ENCODE measurements at regions not wholly inside any gene's neighbourhood (a gene's known extent, or its start where the extent isn't known, plus 50 kb on each side); places are given as distances from the start of the nearest gene placed in this dataset.

DNA sequence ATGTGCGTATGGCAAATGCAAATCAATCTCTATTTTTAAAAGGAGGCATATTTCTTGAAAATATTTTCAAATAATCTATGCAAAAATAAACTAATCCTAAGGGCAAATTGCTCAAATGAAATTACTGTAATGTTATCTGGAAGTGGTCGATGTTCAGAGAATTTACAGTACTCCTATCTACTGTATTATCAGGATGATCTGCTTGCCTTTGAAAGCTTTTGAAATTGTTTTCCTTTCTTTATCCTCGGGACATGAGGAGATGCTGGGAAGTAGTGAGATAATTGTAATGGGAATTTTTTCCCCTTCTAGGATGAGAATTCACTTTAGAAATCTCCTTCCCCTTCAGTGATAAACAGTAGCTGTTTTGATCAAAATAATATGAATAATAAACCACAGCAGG, 577.2 kb upstream of the MIR17HG start:
- TF ChIP-seq, protein P1, sequence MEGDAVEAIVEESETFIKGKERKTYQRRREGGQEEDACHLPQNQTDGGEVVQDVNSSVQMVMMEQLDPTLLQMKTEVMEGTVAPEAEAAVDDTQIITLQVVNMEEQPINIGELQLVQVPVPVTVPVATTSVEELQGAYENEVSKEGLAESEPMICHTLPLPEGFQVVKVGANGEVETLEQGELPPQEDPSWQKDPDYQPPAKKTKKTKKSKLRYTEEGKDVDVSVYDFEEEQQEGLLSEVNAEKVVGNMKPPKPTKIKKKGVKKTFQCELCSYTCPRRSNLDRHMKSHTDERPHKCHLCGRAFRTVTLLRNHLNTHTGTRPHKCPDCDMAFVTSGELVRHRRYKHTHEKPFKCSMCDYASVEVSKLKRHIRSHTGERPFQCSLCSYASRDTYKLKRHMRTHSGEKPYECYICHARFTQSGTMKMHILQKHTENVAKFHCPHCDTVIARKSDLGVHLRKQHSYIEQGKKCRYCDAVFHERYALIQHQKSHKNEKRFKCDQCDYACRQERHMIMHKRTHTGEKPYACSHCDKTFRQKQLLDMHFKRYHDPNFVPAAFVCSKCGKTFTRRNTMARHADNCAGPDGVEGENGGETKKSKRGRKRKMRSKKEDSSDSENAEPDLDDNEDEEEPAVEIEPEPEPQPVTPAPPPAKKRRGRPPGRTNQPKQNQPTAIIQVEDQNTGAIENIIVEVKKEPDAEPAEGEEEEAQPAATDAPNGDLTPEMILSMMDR (IDR thresholded peaks at IDR 0.05) = no peak
- TF ChIP-seq POLR2AphosphoS5 (IDR thresholded peaks at IDR 0.05) (no peak), POLR2A (IDR thresholded peaks at IDR 0.05) (no peak), EP300 (IDR thresholded peaks at IDR 0.05; ENCODE audit: low read depth) (no peak)
